ENCODE measurements at regions not wholly inside any gene's neighbourhood (a gene's known extent, or its start where the extent isn't known, plus 50 kb on each side); places are given as distances from the start of the nearest gene placed in this dataset.

DNA sequence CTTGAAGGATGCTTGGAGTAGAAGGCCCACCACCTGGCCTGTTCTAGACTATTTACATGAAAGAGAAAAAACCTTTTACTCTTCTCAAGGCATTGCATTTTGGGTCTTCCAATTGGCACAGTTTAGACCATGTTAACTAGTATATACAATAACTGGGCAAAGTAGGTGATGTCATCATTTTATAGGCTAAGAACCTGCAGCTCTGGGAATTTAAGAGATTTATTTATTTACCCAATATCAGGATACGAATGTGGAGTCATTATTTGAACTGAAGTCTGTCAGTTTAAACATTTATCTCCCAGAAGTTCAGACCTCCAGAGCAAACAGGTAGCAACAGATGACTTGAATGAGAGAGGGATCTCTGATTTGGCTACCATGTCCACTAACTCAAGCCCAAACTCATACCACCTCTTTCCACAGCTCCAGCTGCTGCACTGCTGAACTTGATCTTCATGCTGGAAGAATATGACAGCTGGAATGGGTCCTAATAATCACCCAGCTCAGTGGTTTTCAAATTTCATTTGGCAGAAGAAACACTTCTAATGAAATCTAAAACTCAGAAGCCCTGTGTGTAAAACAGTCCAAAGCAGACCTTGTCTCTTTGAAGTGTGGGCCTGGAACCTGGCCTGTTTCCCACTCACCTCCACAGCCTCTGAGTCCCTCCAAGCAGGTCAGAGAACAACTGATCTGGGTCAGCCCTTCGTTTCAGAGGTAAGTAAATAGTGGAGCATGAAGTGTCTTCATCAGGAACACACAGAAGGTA lies 179.2 kb downstream of the EMP1 start:
- Histone ChIP-seq H3K27ac (no peak overlapping the region), H3K4me3 (no peak overlapping the region), H3K4me1 (replicated peaks in 1 of 2) (no peaks in the 10 kb centered on the region), H3K27me3 (no peaks in the 10 kb centered on the region), H3K9me3 (replicated peaks in 1 of 3) (no peaks in the 10 kb centered on the region), H3K36me3 (replicated peaks in 1 of 2) (no peaks in the 10 kb centered on the region)
- 37 to 68% (median 55%) methylated on average over 2 of the region's 2 CpGs for WGBS, 4 donors
- intact Hi-C loops (cut with DNase I): no loop called here
- no peak for DNase-seq
- TF ChIP-seq, protein P1, sequence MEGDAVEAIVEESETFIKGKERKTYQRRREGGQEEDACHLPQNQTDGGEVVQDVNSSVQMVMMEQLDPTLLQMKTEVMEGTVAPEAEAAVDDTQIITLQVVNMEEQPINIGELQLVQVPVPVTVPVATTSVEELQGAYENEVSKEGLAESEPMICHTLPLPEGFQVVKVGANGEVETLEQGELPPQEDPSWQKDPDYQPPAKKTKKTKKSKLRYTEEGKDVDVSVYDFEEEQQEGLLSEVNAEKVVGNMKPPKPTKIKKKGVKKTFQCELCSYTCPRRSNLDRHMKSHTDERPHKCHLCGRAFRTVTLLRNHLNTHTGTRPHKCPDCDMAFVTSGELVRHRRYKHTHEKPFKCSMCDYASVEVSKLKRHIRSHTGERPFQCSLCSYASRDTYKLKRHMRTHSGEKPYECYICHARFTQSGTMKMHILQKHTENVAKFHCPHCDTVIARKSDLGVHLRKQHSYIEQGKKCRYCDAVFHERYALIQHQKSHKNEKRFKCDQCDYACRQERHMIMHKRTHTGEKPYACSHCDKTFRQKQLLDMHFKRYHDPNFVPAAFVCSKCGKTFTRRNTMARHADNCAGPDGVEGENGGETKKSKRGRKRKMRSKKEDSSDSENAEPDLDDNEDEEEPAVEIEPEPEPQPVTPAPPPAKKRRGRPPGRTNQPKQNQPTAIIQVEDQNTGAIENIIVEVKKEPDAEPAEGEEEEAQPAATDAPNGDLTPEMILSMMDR (IDR thresholded peaks at IDR 0.05): no peak
- TF ChIP-seq POLR2A (IDR thresholded peaks at IDR 0.05): no peak

DNA sequence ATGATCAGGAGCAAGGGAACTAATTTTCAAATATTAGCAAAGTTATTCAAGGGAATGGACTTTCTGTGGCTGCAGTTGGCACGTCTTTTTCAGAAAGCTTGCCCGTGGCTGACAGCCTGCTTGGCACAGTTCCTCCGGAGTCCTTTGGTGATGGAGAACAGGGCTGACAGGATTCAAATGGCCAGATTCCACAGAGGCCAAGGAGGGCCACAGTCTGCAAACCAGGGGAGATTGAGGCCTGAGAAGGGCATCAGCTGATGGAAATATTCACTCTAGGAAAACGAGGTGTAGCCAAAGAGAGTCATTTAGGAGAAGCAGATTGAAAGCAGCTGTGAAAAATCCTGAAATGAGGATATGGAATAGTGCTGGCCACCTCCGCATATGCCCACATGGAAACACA lies 178.3 kb downstream of the EMP1 start:
- TF ChIP-seq POLR2A (IDR thresholded peaks at IDR 0.05): no peak
- TF ChIP-seq, protein P1 (IDR thresholded peaks at IDR 0.05): no peak
- H3K27me3 ChIP-seq: no peaks in the 10 kb centered on the region
- intact Hi-C loops (cut with DNase I): no loop called here
- H3K36me3 ChIP-seq (replicated peaks in 1 of 2): no peaks in the 10 kb centered on the region
- H3K4me3 ChIP-seq: no peak overlapping the region
- H3K9me3 ChIP-seq (replicated peaks in 1 of 3): no peaks in the 10 kb centered on the region
- H3K4me1 ChIP-seq (replicated peaks in 1 of 2): no peaks in the 10 kb centered on the region
- 65 to 71% (median 70%) methylated on average over 5 of the region's 5 CpGs for WGBS, 4 donors
- no peak overlapping the region for H3K27ac ChIP-seq
- no peak for DNase-seq

DNA sequence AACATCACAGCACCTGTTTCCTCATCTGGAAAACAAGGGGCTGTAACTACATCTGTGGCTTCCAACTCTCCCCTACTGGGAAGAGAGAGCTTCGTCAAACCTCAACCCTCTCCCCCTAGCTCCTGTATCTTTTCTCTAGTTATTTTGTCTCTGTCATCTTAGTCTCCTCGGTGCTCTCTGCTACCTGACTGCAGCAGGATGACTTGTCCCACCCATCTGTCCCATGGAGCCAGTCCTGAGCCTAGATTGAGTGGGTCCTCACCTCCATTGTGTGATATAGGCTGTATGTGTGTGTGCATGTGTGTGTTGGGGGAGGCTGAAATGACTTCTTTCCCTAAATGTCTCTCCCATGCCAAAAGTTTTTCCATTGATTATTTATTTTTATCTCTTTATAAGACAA lies 177.3 kb downstream of the EMP1 start:
- no peak for TF ChIP-seq POLR2A (IDR thresholded peaks at IDR 0.05)
- TF ChIP-seq, protein P1 (IDR thresholded peaks at IDR 0.05): no peak
- H3K4me3 ChIP-seq: no peak overlapping the region
- H3K4me1 ChIP-seq (replicated peaks in 1 of 2): no peaks in the 10 kb centered on the region
- no peaks in the 10 kb centered on the region for H3K27me3 ChIP-seq
- DNase-seq: no peak
- intact Hi-C loops (cut with DNase I): no loop called here
- no peaks in the 10 kb centered on the region for H3K36me3 ChIP-seq (replicated peaks in 1 of 2)
- WGBS, 4 donors: 56 to 78% (median 76%) methylated on average over 2 of the region's 2 CpGs
- H3K27ac ChIP-seq: no peak overlapping the region
- H3K9me3 ChIP-seq (replicated peaks in 1 of 3): no peaks in the 10 kb centered on the region

DNA sequence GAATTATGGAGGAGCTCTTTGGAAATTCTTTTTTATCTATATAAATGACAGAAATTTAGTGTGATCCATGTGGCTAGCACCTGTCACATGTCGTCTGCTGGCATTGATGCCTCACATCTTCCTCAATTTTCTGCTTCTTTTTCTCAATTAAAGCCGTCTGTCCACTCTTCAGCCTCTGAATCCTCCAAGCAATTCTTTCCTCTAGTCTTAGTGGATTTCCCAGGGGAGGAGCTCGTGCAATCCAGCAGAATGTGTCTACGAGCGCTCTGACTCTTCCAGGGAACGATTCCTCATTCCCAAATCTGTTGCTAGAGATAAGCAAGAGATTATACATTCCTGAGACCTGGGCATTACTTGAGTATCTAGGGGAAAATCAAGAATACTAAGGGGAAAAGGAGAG lies 176.6 kb downstream of the EMP1 start:
- no peaks in the 10 kb centered on the region for H3K4me1 ChIP-seq (replicated peaks in 1 of 2)
- WGBS, 4 donors: 49 to 73% (median 66%) methylated on average over 6 of the region's 6 CpGs
- no peak for DNase-seq

More for the DNA sequence above, 176.6 kb downstream of the EMP1 start:
- Histone ChIP-seq H3K27ac (no peak overlapping the region), H3K4me3 (no peak overlapping the region), H3K27me3 (no peaks in the 10 kb centered on the region), H3K36me3 (replicated peaks in 1 of 2) (no peaks in the 10 kb centered on the region), H3K9me3 (replicated peaks in 1 of 3) (no peaks in the 10 kb centered on the region)
- intact Hi-C loops (cut with DNase I): no loop called here
- TF ChIP-seq POLR2A (IDR thresholded peaks at IDR 0.05): no peak
- TF ChIP-seq, protein P1 (IDR thresholded peaks at IDR 0.05): no peak
